PC-9 (cell line): ENCODE measurements at regions not wholly inside any gene's neighbourhood (a gene's known extent, or its start where the extent isn't known, plus 50 kb on each side); places are given as distances from the start of the nearest gene placed in this dataset.

Experiments
- CTCF ChIP-seq: fragments of 200-600 bp; sonication (generic); conservative IDR thresholded peaks from 2 replicates; pipeline ENCODE4 v1.6.1; 2017; ENCODE audit warnings: mixed run types, antibody characterized with exemption, mild to moderate bottlenecking, moderate library complexity
- EZH2 ChIP-seq: fragments of 200-600 bp; sonication (generic); IDR thresholded peaks from 2 replicates; pipeline ENCODE4 v1.8.0; 2017; ENCODE audit warnings: antibody characterized with exemption, low read depth

- no peak for TF ChIP-seq CTCF
- TF ChIP-seq EZH2: no peak
These were observed 195.1 kb upstream of the LRP1B start for GRCh38 chr2:142325870-142326269.
